ENCODE measurements at regions not wholly inside any gene's neighbourhood (a gene's known extent, or its start where the extent isn't known, plus 50 kb on each side); places are given as distances from the start of the nearest gene placed in this dataset.
"Not testable (repeated sequence)": the region's sequence is repeated elsewhere in the genome, so short reads cannot be mapped to it uniquely, and the experiment has no call there.

DNA sequence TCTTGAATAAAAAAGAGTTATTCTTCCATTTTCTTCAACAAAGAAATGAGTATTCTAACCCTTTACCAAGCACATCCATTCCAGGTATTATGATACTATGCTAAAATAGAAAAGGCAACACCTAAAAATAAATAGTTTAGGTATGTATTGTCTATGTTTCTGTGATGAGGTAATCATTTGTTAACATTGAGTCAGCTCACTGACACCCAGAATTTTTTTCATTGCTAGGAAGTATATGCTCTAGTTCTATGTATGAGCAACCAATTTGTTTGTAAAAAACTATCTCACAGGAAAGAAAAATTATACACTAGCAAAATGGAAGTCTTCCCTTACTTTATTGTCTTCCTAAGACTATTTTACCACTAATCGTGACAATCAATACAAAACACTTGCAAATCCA is 615.6 kb upstream of the GRIN3A start:
- no peaks in the 10 kb centered on the region for H3K9me3 ChIP-seq (ENCODE audit: control insufficient read depth, insufficient read depth, low read length)
- no peaks in the 10 kb centered on the region for H3K36me3 ChIP-seq (ENCODE audit: control insufficient read depth, low read length)
- H3K27me3 ChIP-seq (ENCODE audit: control insufficient read depth, low read length) = no peaks in the 10 kb centered on the region
- no peaks in the 10 kb centered on the region for H3F3A ChIP-seq (ENCODE audit: control insufficient read depth, insufficient read depth)
- no peak overlapping the region for H3K4me2 ChIP-seq (ENCODE audit: low read length)
- H3K9me2 ChIP-seq (replicated peaks; ENCODE audit: control insufficient read depth, low read length) = no peaks in the 10 kb centered on the region
- no peak for TF ChIP-seq EZH2phosphoT487 (IDR thresholded peaks at IDR 0.05; ENCODE audit: borderline replicate concordance, low read length)
- TF ChIP-seq, protein P1, sequence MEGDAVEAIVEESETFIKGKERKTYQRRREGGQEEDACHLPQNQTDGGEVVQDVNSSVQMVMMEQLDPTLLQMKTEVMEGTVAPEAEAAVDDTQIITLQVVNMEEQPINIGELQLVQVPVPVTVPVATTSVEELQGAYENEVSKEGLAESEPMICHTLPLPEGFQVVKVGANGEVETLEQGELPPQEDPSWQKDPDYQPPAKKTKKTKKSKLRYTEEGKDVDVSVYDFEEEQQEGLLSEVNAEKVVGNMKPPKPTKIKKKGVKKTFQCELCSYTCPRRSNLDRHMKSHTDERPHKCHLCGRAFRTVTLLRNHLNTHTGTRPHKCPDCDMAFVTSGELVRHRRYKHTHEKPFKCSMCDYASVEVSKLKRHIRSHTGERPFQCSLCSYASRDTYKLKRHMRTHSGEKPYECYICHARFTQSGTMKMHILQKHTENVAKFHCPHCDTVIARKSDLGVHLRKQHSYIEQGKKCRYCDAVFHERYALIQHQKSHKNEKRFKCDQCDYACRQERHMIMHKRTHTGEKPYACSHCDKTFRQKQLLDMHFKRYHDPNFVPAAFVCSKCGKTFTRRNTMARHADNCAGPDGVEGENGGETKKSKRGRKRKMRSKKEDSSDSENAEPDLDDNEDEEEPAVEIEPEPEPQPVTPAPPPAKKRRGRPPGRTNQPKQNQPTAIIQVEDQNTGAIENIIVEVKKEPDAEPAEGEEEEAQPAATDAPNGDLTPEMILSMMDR (IDR thresholded peaks at IDR 0.05; ENCODE audit: low read depth, low read length, poor library complexity, severe bottlenecking) = no peak
- H4K20me1 ChIP-seq (ENCODE audit: control insufficient read depth, insufficient read depth, low read depth, low read length) = no peaks in the 10 kb centered on the region
- H3K27ac ChIP-seq (ENCODE audit: low read depth, low read length) = no peak overlapping the region
- H3K4me1 ChIP-seq (ENCODE audit: control insufficient read depth, low read length) = no peaks in the 10 kb centered on the region
- H3K79me2 ChIP-seq (ENCODE audit: control insufficient read depth, low read length) = no peaks in the 10 kb centered on the region
- no peak overlapping the region for H3K4me3 ChIP-seq (ENCODE audit: low read length)

GRCh38 chr9:102337471-102337870 is 599.0 kb upstream of the GRIN3A start:
- H3K4me3 ChIP-seq (ENCODE audit: low read length); H3K36me3 ChIP-seq (ENCODE audit: control insufficient read depth, low read length); H3K27ac ChIP-seq (ENCODE audit: low read depth, low read length); H3K4me2 ChIP-seq (ENCODE audit: low read length); H3K27me3 ChIP-seq (ENCODE audit: control insufficient read depth, low read length); H4K20me1 ChIP-seq (ENCODE audit: control insufficient read depth, insufficient read depth, low read depth, low read length); H3K9me2 ChIP-seq (replicated peaks; ENCODE audit: control insufficient read depth, low read length); H3K4me1 ChIP-seq (ENCODE audit: control insufficient read depth, low read length); H3F3A ChIP-seq (ENCODE audit: control insufficient read depth, insufficient read depth); H3K79me2 ChIP-seq (ENCODE audit: control insufficient read depth, low read length); H3K9me3 ChIP-seq (ENCODE audit: control insufficient read depth, insufficient read depth, low read length): not testable (repeated sequence)

DNA sequence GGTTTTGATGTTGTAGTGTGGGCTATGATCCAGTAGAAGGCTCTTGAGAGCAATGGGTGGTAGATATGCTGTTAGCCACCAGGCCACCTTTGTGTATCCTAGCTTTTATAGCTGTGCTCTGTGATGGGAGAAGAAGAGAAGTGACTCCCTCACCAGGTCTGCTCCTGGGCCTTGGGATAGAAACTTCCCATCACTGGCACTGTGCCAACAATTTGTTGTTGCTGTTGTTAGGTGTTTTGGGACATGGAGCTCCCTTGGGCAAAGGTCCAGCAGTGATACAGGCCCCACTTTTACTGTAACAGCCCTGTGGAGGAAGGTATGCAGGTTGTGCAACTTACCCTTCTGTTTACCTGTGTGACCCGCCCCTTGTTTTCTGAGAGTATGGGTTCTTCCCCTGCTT is 570.9 kb upstream of the GRIN3A start:
- Histone ChIP-seq H3K36me3 (ENCODE audit: control insufficient read depth, low read length) (no peaks in the 10 kb centered on the region), H3K4me3 (ENCODE audit: low read length) (no peak overlapping the region), H3K4me2 (ENCODE audit: low read length) (no peak overlapping the region), H3K27ac (ENCODE audit: low read depth, low read length) (no peak overlapping the region), H3K79me2 (ENCODE audit: control insufficient read depth, low read length) (no peaks in the 10 kb centered on the region), H4K20me1 (ENCODE audit: control insufficient read depth, insufficient read depth, low read depth, low read length) (no peaks in the 10 kb centered on the region), H3F3A (ENCODE audit: control insufficient read depth, insufficient read depth) (no peaks in the 10 kb centered on the region), H3K9me3 (ENCODE audit: control insufficient read depth, insufficient read depth, low read length) (no peaks in the 10 kb centered on the region), H3K4me1 (ENCODE audit: control insufficient read depth, low read length) (no peaks in the 10 kb centered on the region), H3K27me3 (ENCODE audit: control insufficient read depth, low read length) (no peaks in the 10 kb centered on the region), H3K9me2 (replicated peaks; ENCODE audit: control insufficient read depth, low read length) (no peaks in the 10 kb centered on the region)
- TF ChIP-seq EZH2phosphoT487 (IDR thresholded peaks at IDR 0.05; ENCODE audit: borderline replicate concordance, low read length) = no peak
- TF ChIP-seq, protein P1 (IDR thresholded peaks at IDR 0.05; ENCODE audit: low read depth, low read length, poor library complexity, severe bottlenecking) = no peak

DNA sequence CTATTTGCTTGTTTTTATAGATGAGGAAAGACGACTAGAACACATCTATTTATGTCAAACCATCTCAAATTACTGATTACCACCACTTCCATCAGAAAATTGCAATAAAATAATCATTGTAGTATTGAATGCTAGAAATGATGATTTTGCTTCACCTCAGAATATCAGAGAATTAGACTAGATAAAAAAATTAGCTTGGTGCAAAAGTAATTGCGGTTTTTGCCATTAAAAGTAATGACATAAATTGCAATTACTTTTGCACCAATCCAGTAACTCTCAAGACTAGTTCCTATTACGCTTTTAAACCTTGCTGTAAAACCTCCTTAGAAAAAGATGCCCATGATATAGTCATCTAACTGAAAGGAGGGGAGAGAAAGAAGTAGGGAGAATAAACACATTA is 556.7 kb upstream of the GRIN3A start:
- H3K4me3 ChIP-seq (ENCODE audit: low read length) = no peak overlapping the region
- H3K4me1 ChIP-seq (ENCODE audit: control insufficient read depth, low read length) = no peaks in the 10 kb centered on the region
- H3K27me3 ChIP-seq (ENCODE audit: control insufficient read depth, low read length) = no peaks in the 10 kb centered on the region
- no peaks in the 10 kb centered on the region for H3K9me2 ChIP-seq (replicated peaks; ENCODE audit: control insufficient read depth, low read length)
- H3F3A ChIP-seq (ENCODE audit: control insufficient read depth, insufficient read depth) = no peaks in the 10 kb centered on the region
- no peaks in the 10 kb centered on the region for H3K36me3 ChIP-seq (ENCODE audit: control insufficient read depth, low read length)
- TF ChIP-seq, protein P1 (IDR thresholded peaks at IDR 0.05; ENCODE audit: low read depth, low read length, poor library complexity, severe bottlenecking) = no peak
- no peak for TF ChIP-seq EZH2phosphoT487 (IDR thresholded peaks at IDR 0.05; ENCODE audit: borderline replicate concordance, low read length)
- no peaks in the 10 kb centered on the region for H4K20me1 ChIP-seq (ENCODE audit: control insufficient read depth, insufficient read depth, low read depth, low read length)
- no peaks in the 10 kb centered on the region for H3K79me2 ChIP-seq (ENCODE audit: control insufficient read depth, low read length)
- H3K27ac ChIP-seq (ENCODE audit: low read depth, low read length) = no peak overlapping the region
- H3K4me2 ChIP-seq (ENCODE audit: low read length) = no peak overlapping the region
- H3K9me3 ChIP-seq (ENCODE audit: control insufficient read depth, insufficient read depth, low read length) = no peaks in the 10 kb centered on the region

Measured in DOHH2 (cell line).